Activated T-helper 1 cell treated with anti-CD3 and anti-CD28 coated beads, Interleukin-12 subunit alpha, Interleukin-12 subunit beta, Interleukin-2, Interleukin-4 antibody, amounts not matched to agents 30 ng/mL and 10 ng/mL and 1 ng/mL, durations not matched to agents 14 hours and 24 hours and 36 hours (primary cell): ENCODE measurements at regions not wholly inside any gene's neighbourhood (a gene's known extent, or its start where the extent isn't known, plus 50 kb on each side); places are given as distances from the start of the nearest gene placed in this dataset.

Experiments used
- DNase-seq: peaks from one replicate; pipeline ENCODE4 v3.0.0; 2021; ENCODE audit warnings: low spot score
- H3K27ac Mint-ChIP-seq: one replicate; pipeline ENCODE4 v1.8.0; 2021; ENCODE audit warnings: mild to moderate bottlenecking, mixed read lengths
- H3K27me3 Mint-ChIP-seq: one replicate; pipeline ENCODE4 v1.8.0; 2022; ENCODE audit warnings: mild to moderate bottlenecking, moderate library complexity, mixed read lengths; ENCODE audit not compliant: insufficient read depth
- H3K36me3 Mint-ChIP-seq: one replicate; pipeline ENCODE4 v1.8.0; 2021; ENCODE audit warnings: low read depth, mixed read lengths
- H3K4me1 Mint-ChIP-seq: one replicate; pipeline ENCODE4 v1.8.0; 2021; ENCODE audit warnings: low read depth, mixed read lengths
- H3K4me3 Mint-ChIP-seq: one replicate; pipeline ENCODE4 v1.8.0; 2021; ENCODE audit warnings: mild to moderate bottlenecking, moderate library complexity, mixed read lengths
- H3K9me3 Mint-ChIP-seq: one replicate; pipeline ENCODE4 v1.8.0; 2021; ENCODE audit warnings: mixed read lengths
- intact Hi-C: fragments of 100-400 bp; cut with micrococcal nuclease; formaldehyde crosslinking; loops from one replicate; pipeline ENCODE4 v1.15.1; 2024

DNA sequence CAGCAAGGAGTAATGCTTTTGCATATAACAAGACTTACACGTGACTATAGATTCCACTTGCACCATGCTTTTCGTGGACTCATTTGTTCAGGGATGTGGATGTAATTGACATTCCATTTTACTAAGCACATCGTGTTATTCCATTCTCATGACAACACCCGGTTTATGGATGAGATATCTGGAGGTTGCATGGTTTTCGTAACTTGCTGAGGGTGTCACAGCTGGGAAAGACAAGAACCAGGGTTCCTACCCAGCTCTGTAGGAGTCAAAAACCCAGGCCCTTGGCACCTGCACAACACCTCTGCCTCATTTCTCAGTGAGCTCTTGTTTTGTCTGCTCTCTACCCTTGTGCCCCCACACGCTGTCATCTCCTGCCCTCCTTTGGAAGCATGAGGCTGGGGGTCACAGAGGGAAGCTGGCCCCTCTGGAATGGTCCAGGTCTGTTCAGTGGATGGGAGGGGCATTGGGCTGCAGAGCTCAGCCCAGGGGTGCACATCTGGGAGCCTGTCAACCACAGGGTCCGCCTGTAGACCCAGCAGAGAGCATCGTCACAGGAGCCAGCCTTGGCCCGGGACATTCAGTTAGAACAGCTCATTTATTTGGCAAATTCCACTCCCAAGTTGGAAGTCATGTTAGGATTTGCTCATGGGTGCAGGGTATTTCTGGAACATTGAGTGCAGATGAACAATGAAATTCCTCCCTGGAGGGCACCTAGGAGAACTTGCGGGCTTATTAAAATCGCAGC, 120.1 kb upstream of the TWIST2 start:
- intact Hi-C loops = no loop called here
- peaks cover 5% of the 10 kb centered on the region for H3K27me3 Mint-ChIP-seq
- H3K36me3 Mint-ChIP-seq = no peaks in the 10 kb centered on the region
- no peak for DNase-seq
- no peaks in the 10 kb centered on the region for H3K4me1 Mint-ChIP-seq
- H3K9me3 Mint-ChIP-seq = peaks cover 4% of the 10 kb centered on the region
- no peak overlapping the region for H3K27ac Mint-ChIP-seq
- H3K4me3 Mint-ChIP-seq = no peak overlapping the region

DNA sequence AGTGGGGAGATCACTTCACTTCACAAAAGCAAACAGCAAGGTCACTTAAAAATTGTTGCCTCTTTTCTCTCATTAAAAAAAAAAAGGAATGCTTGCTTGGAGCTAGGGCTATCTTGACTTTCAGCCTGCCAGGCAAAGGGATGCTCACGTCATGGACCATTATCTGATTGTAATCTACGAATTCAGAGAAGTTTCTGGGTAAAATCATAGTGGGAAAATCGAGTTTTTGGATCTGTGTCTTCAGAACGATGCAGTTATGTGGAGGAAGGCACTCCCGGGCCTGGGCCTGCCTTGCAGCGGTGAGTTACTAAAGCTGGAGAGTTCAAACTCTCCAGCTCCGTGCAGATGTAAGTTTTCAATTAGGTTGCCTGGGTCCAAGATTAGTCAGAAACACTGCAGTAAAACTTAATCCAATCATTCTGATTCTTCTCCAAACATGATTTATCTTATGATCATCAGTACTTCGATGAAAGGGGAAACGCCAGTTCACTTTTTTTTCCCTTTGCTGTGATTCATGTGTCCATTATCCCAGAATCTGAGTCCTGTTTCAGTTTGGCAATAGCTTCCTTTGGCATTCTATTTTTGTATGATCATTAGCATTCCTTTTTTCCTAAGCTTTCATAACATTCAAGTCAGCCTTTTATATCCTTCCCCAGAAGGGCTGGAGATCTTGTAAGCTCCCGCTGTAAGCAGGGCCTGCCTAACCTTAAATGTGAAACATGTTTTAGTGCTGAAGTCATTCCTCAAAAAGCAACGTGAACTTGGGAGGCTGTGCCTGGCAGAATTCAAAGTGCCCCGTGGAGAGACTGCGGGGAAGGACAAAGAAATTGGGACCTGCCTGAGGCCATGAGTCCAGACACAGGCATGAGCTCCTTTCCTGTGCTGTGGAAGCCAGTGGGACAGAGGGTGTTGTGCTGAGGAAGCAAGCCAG, 119.3 kb upstream of the TWIST2 start:
- no peaks in the 10 kb centered on the region for H3K4me1 Mint-ChIP-seq
- intact Hi-C loops = no loop called here
- no peak for DNase-seq
- peaks cover 6% of the 10 kb centered on the region for H3K27me3 Mint-ChIP-seq
- no peak overlapping the region for H3K27ac Mint-ChIP-seq
- no peaks in the 10 kb centered on the region for H3K9me3 Mint-ChIP-seq
- no peak overlapping the region for H3K4me3 Mint-ChIP-seq
- no peaks in the 10 kb centered on the region for H3K36me3 Mint-ChIP-seq

DNA sequence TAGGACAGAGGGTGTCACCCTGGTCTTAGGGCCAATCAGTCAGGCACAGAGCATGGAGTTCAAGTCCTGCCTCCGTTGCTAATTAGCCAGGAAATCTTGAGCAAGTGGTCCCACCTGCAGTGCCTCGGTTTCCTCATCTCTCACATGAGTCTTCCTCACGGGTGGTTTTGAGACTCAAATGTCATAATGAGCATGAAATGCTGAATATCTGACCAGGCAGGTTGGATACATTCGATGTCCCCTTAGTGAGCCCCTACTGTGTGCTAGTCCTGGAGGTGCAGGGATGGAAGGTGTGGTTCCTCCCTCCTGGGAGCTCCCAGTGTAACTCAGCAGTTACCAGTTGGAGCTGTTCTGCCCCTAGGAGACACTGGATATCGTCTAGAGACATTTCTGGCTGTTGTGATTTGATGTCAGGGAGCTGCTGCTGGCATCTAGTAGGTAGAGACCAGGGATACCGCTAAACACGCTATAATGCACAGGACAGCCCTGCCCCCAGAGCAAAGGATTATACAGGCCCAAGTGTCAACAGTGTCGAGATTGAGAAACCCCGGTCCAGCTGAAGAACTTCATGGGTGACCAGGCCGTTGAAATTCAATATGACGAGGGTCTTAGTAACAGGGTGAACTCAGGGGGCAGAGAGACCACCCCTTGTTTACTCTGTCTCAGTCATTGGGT, 118.5 kb upstream of the TWIST2 start:
- Mint-ChIP-seq H3K4me3 (no peak overlapping the region), H3K9me3 (no peaks in the 10 kb centered on the region), H3K4me1 (no peaks in the 10 kb centered on the region), H3K27ac (no peak overlapping the region), H3K27me3 (peaks cover 3% of the 10 kb centered on the region), H3K36me3 (no peaks in the 10 kb centered on the region)
- no peak for DNase-seq
- intact Hi-C loops = no loop called here

DNA sequence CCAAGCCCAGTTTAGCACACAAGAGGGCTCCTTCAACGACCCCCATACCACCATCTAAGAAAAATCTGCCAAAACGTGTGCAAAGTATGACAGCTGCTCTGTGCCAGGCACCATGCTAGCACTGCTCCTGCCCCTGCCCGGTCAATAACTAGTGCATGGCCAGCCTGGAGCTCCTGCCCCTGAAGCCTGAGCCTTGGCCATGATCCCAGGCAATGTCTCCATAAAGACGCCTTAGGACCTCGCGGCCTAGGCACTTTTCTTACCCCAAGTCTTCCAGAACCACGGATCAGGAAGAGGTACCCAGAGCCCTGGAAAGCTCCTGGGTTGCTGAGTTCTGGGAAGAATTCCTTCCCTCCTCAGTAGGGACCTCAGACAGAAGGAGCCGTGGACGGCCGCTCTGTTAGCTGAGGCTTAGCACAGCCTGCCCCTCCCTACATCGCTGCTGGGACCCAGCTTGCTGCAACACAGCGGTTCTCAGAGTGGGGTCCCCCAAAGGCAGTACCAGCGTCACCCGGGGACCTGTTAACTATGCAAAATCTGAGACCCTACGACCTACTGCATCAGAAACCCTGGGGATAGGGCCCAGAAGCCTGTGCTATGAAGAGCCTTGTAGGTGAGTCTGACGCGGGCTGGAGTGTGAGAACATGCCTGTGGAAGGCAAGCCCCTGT, 117.8 kb upstream of the TWIST2 start:
- intact Hi-C loops = no loop called here
- no peak overlapping the region for H3K4me3 Mint-ChIP-seq
- no peak overlapping the region for H3K27ac Mint-ChIP-seq
- H3K27me3 Mint-ChIP-seq = peaks cover 3% of the 10 kb centered on the region
- H3K36me3 Mint-ChIP-seq = no peaks in the 10 kb centered on the region
- H3K9me3 Mint-ChIP-seq = no peaks in the 10 kb centered on the region
- no peak for DNase-seq
- no peaks in the 10 kb centered on the region for H3K4me1 Mint-ChIP-seq

DNA sequence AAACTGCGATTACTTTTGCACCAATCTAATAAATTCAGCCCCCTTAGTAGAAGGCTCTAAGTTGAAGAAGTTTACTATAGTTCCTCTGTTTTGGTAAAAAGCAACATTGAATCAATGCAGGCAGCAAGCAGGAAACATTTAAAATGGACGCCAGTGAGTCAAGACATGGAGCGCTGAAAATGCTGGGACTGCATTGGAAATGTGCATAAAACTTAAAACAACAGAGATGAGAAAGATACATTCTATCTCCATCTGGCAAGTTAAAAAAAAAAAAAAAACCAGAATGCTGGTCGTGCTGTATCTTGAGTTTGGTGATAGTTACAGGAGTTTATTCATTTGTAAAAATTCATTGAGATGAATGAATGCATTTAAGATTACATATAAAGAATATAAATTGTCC, 117.0 kb upstream of the TWIST2 start:
- Mint-ChIP-seq H3K27ac (no peak overlapping the region), H3K4me1 (no peaks in the 10 kb centered on the region), H3K27me3 (peaks cover 3% of the 10 kb centered on the region), H3K4me3 (no peak overlapping the region), H3K36me3 (no peaks in the 10 kb centered on the region), H3K9me3 (no peaks in the 10 kb centered on the region)
- intact Hi-C loops = no loop called here
- no peak for DNase-seq

DNA sequence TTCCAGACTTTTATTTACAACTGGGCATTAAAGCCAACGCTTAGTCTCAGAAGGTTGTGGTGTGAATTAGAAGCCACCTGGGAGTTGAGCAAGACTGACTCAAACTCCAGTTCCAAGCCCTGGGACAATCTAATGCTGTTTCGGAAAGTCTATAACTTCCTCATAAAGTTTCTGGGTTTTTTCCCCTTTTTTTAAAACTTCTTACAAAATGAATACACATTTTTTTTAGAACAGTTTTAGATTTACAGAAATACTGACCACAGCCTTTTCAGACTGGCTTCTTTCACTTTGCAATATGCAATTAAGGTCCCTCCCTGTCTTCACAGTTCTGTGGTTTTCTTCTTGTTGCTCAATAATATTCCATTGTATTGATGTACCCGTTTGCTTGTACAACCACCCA, 115.9 kb upstream of the TWIST2 start:
- intact Hi-C loops = no loop called here
- no peaks in the 10 kb centered on the region for H3K36me3 Mint-ChIP-seq
- H3K27ac Mint-ChIP-seq = no peak overlapping the region
- peaks cover 3% of the 10 kb centered on the region for H3K27me3 Mint-ChIP-seq
- no peak for DNase-seq
- no peak overlapping the region for H3K4me3 Mint-ChIP-seq
- no peaks in the 10 kb centered on the region for H3K9me3 Mint-ChIP-seq
- no peaks in the 10 kb centered on the region for H3K4me1 Mint-ChIP-seq

DNA sequence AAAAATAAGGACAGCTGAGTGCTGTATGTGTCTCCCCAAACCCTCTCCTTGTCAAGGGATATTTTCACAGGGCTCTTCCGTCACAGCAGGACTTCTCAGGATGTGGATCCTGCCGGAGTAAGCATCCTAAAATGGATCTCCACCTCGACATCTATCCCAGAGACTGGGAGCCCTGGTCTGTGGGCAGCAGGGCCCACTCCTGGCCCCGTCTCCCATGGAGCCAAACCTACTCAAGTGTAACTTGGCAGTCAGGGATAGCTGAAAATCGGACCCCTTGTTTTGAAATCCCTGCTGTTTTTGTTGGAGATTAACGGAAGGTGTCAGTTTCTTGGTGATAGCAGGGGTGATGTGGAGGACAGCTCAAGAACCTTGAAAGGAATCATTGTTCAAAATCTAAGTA, 109.0 kb upstream of the TWIST2 start:
- no peaks in the 10 kb centered on the region for H3K36me3 Mint-ChIP-seq
- intact Hi-C loops = no loop called here
- H3K27me3 Mint-ChIP-seq = peaks cover 5% of the 10 kb centered on the region
- no peak overlapping the region for H3K27ac Mint-ChIP-seq
- no peaks in the 10 kb centered on the region for H3K9me3 Mint-ChIP-seq
- DNase-seq = no peak
- no peak overlapping the region for H3K4me3 Mint-ChIP-seq
- H3K4me1 Mint-ChIP-seq = no peaks in the 10 kb centered on the region

DNA sequence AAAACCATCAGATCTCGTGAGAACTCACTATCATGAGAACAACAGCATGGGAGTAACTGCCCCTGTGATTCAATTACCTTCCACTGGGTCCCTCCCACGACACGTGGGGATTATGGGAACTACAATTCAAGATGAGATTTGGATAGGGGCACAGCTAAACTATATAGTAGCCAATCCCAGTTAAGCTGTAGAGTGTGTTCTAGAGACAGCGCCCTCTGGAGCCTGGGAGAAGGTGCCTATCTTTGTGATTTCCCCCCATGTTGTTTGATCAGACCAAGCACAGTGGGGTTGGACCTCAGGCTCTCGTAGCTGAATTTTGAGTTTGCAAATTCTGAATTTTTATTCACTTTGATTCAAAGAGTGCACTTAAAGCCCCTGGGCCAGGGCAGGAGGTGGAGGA, 108.2 kb upstream of the TWIST2 start:
- no peak for DNase-seq
- intact Hi-C loops = no loop called here
- H3K4me1 Mint-ChIP-seq = no peaks in the 10 kb centered on the region
- H3K27me3 Mint-ChIP-seq = peaks cover 5% of the 10 kb centered on the region
- no peak overlapping the region for H3K27ac Mint-ChIP-seq
- H3K36me3 Mint-ChIP-seq = no peaks in the 10 kb centered on the region
- no peaks in the 10 kb centered on the region for H3K9me3 Mint-ChIP-seq
- H3K4me3 Mint-ChIP-seq = no peak overlapping the region

DNA sequence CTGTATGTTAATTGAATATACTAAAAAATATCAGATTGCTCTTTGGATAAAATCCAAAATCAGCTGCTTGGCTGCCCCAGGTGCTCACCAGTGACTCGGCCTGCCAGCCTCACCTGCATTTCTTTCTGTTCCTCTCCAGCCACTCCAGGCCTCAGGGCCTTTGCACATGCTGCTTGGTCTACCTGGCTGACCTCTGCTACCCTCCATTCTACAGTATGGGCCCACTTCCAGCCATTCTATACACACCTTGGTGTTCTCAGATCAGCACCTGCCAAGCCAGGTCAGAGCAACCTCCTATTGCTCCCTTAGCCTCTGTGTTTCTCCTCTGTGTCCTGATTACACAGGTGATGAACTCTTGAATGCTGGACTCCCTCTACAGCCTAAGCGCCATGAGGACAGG, 106.6 kb upstream of the TWIST2 start:
- H3K36me3 Mint-ChIP-seq = no peaks in the 10 kb centered on the region
- intact Hi-C loops = no loop called here
- no peaks in the 10 kb centered on the region for H3K4me1 Mint-ChIP-seq
- peaks cover 5% of the 10 kb centered on the region for H3K27me3 Mint-ChIP-seq
- H3K4me3 Mint-ChIP-seq = no peak overlapping the region
- no peak for DNase-seq
- H3K27ac Mint-ChIP-seq = no peak overlapping the region
- H3K9me3 Mint-ChIP-seq = no peaks in the 10 kb centered on the region

DNA sequence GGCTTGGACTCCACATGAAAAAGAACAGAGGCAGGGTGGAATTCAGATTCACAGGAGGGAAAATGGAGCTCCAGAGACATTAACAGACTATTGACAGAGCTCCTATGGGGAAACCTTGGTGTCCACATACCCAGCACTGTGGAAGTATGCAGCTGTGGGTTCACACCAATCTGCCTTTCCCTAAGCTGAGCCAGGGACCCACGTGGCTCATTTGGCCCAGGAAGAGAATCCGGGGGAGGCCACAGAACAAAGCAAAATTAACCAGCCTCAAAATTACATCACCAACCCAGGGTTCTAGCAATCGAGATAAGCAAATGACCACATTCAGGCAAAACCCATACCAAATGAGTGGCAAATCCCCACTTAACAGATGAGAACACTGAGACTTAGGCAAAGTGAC, 105.8 kb upstream of the TWIST2 start:
- Mint-ChIP-seq H3K4me1 (no peaks in the 10 kb centered on the region), H3K36me3 (no peaks in the 10 kb centered on the region), H3K27me3 (peaks cover 5% of the 10 kb centered on the region), H3K27ac (no peak overlapping the region), H3K9me3 (no peaks in the 10 kb centered on the region), H3K4me3 (no peak overlapping the region)
- DNase-seq = no peak
- intact Hi-C loops = no loop called here

DNA sequence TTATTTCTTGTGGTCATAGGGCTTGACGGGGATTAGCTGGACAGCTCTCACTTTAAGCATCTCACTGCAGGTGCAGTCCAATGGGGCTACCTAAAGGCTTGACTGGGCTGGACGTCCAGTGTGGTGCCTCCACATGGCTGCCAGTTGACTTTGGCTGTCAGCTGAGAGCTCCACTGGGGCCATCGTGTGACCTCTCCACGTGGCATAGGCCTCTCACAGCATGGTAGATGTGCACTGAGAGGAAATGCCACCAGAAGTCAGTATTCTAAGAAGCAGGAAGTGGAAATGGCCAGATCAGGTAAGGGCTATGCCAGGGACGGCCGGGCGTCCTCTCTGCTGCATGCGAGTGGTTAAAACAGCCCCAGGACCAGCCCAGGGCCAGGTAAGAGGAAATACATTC, 105.2 kb upstream of the TWIST2 start:
- Mint-ChIP-seq H3K4me1 (no peaks in the 10 kb centered on the region), H3K36me3 (no peaks in the 10 kb centered on the region), H3K27me3 (peaks cover 5% of the 10 kb centered on the region), H3K4me3 (no peak overlapping the region), H3K27ac (no peak overlapping the region), H3K9me3 (no peaks in the 10 kb centered on the region)
- DNase-seq = no peak
- intact Hi-C loops = no loop called here

DNA sequence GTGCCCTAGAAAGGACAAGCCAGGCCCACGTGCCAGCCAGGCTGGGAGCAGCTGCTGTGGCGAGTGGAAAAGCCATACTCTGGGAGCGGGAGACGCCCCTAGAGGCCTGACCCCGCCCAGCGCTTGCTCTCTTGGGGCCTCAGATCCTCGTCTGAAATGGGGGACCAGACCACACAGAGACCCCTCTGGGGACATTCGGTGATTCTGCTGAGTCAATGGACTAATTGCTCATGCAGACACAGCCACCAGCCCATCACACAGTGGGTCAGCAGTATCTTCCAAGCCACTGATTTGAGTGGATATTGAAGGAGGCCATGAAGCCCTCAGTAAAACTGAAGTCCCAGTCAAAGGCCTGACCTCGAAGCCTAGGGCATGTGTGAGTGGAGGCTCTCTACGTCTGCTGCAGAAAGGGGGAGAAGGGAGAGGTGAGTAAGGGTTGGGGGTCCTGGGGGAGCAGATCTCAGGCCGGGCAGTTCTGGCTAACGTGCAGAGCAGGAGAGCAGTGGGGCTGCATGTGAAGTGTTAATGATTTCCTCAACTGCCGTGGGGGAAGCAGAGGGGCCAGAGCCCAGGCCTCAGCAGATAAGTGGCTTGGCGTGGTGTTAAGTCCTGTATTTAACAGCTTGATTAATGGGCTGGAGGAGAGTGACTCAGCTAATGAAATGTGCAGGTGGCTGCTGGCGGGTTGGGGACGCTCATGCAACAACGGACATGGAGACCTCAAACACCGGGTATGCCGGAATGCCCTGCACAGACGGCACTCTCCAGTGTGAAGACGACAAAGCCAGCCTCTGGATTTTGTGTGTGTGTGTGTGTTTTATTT, 104.4 kb upstream of the TWIST2 start:
- Mint-ChIP-seq H3K4me1 (no peaks in the 10 kb centered on the region), H3K27me3 (peaks cover 2% of the 10 kb centered on the region)
- intact Hi-C loops = no loop called here

More for the DNA sequence above, 104.4 kb upstream of the TWIST2 start:
- Mint-ChIP-seq H3K4me3 (no peak overlapping the region), H3K27ac (no peak overlapping the region), H3K36me3 (no peaks in the 10 kb centered on the region), H3K9me3 (no peaks in the 10 kb centered on the region)
- DNase-seq = no peak
